IMR-90 (cell line): ENCODE measurements at regions not wholly inside any gene's neighbourhood (a gene's known extent, or its start where the extent isn't known, plus 50 kb on each side); places are given as distances from the start of the nearest gene placed in this dataset.

Experiments
- ATAC-seq: fragments of 200-7000 bp; cut with Tn5 transposase; 2 replicates; pipeline ENCODE4 v1.9.1; 2020; ENCODE audit warnings: low read depth, mild to moderate bottlenecking, moderate library complexity
- BruUV-seq: library from RNA; stranded (reverse); fragments of 400-500 nt; replicated peaks from 2 replicates; lab custom pipeline; 2021; lab: Mats Ljungman, UMichigan
- CTCF ChIA-PET: fragments of 300-600 bp; formaldehyde crosslinking; extraction: SDS; loops from one replicate; lab custom pipeline; 2021; ENCODE audit warnings: antibody characterized with exemption; lab: Yijun Ruan, JAX
- POLR2A ChIA-PET: fragments of 300-600 bp; sonication (Branson Sonifier 250); formaldehyde crosslinking; loops from one replicate; lab custom pipeline; 2022; ENCODE audit warnings: antibody characterized with exemption; ENCODE audit not compliant: unreplicated experiment; lab: Charles Lee
- DNase-seq: peaks from one replicate; pipeline ENCODE4 v3.0.0; 2013
- H2AFZ ChIP-seq: replicated peaks from 2 replicates; pipeline ENCODE3; 2013; ENCODE audit warnings: low read length, mild to moderate bottlenecking; ENCODE audit not compliant: poor library complexity
- H2AK5ac ChIP-seq: 2 replicates; pipeline ENCODE4 v1.6.1; 2013; ENCODE audit warnings: low read depth, low read length, inconsistent platforms
- H2AK9ac ChIP-seq: replicated peaks from 2 replicates; pipeline ENCODE3; 2013; ENCODE audit warnings: mild to moderate bottlenecking, low read depth, low read length, moderate library complexity; ENCODE audit not compliant: poor library complexity
- H2BK120ac ChIP-seq: 2 replicates; pipeline ENCODE4 v1.6.1; 2013; ENCODE audit warnings: low read depth, low read length, inconsistent platforms
- H2BK15ac ChIP-seq: 3 replicates; pipeline ENCODE4 v1.6.1; 2013; ENCODE audit warnings: low read depth, low read length, inconsistent platforms
- H2BK20ac ChIP-seq: 2 replicates; pipeline ENCODE4 v1.6.1; 2013; ENCODE audit warnings: low read depth, mild to moderate bottlenecking, inconsistent platforms, low read length, moderate library complexity
- H2BK5ac ChIP-seq: 2 replicates; pipeline ENCODE4 v1.6.1; 2013; ENCODE audit warnings: mild to moderate bottlenecking, low read depth, low read length, inconsistent platforms; ENCODE audit not compliant: poor library complexity, severe bottlenecking
- H3K14ac ChIP-seq: replicated peaks from 2 replicates; pipeline ENCODE4 v1.6.1; 2013; ENCODE audit warnings: low read depth, low read length, inconsistent platforms
- H3K18ac ChIP-seq: 2 replicates; pipeline ENCODE4 v1.6.1; 2013; ENCODE audit warnings: low read depth, low read length, control low read depth
- H3K23ac ChIP-seq: 2 replicates; pipeline ENCODE4 v1.6.1; 2013; ENCODE audit warnings: low read depth, low read length, inconsistent platforms
- H3K27ac ChIP-seq: 2 replicates; pipeline ENCODE4 v1.5.1; 2013; ENCODE audit warnings: mild to moderate bottlenecking, control low read depth, low read length; ENCODE audit not compliant: insufficient read depth
- H3K27me3 ChIP-seq: 2 replicates; pipeline ENCODE4 v1.6.1; 2013; ENCODE audit warnings: low read length; ENCODE audit not compliant: control insufficient read depth, insufficient read depth
- H3K36me3 ChIP-seq: 2 replicates; pipeline ENCODE4 v1.6.1; 2013; ENCODE audit warnings: low read length, mixed read lengths; ENCODE audit not compliant: control insufficient read depth, insufficient read depth
- H3K4ac ChIP-seq: 2 replicates; pipeline ENCODE4 v1.6.1; 2013; ENCODE audit warnings: low read depth, low read length, inconsistent platforms
- H3K4me1 ChIP-seq: 2 replicates; pipeline ENCODE4 v1.6.1; 2013; ENCODE audit warnings: low read length, mixed read lengths; ENCODE audit not compliant: control insufficient read depth, insufficient read depth
- H3K4me2 ChIP-seq: 2 replicates; pipeline ENCODE4 v1.6.1; 2013; ENCODE audit warnings: low read depth, mild to moderate bottlenecking, control low read depth, low read length, moderate library complexity
- H3K4me3 ChIP-seq: 2 replicates; pipeline ENCODE4 v1.5.1; 2013; ENCODE audit warnings: low read depth, mild to moderate bottlenecking, control low read depth, low read length, moderate library complexity; ENCODE audit not compliant: insufficient read depth
- H3K56ac ChIP-seq: 2 replicates; pipeline ENCODE4 v1.6.1; 2013; ENCODE audit warnings: low read length, inconsistent platforms; ENCODE audit not compliant: insufficient read depth; ENCODE audit errors: extremely low read depth
- H3K79me1 ChIP-seq, 2 experiments: 2 replicates each; pipeline ENCODE4 v1.6.1; 2013; ENCODE audit warnings: low read length in 2 of 2, inconsistent platforms in 1 of 2, low read depth in 1 of 2
- H3K9ac ChIP-seq: 2 replicates; pipeline ENCODE4 v1.6.1; 2013; ENCODE audit warnings: low read depth, low read length, control low read depth
- H3K9me1 ChIP-seq: 2 replicates; pipeline ENCODE4 v1.6.1; 2013; ENCODE audit warnings: low read length, inconsistent platforms; ENCODE audit not compliant: insufficient read depth
- H3K9me3 ChIP-seq: 2 replicates; pipeline ENCODE4 v1.6.1; 2013; ENCODE audit warnings: low read length; ENCODE audit not compliant: control insufficient read depth, insufficient read depth
- H4K20me1 ChIP-seq: 2 replicates; pipeline ENCODE4 v1.6.1; 2013; ENCODE audit warnings: low read length, inconsistent platforms; ENCODE audit not compliant: insufficient read depth
- H4K5ac ChIP-seq: 2 replicates; pipeline ENCODE4 v1.6.1; 2013; ENCODE audit warnings: mild to moderate bottlenecking, low read depth, low read length, control low read depth
- H4K8ac ChIP-seq, 2 experiments: 2 replicates each; pipeline ENCODE4 v1.6.1; 2013; ENCODE audit warnings: low read depth in 2 of 2, low read length in 2 of 2, control low read depth in 1 of 2, inconsistent platforms in 1 of 2
- H4K91ac ChIP-seq: 2 replicates; pipeline ENCODE4 v1.6.1; 2013; ENCODE audit warnings: low read depth, low read length, inconsistent platforms; ENCODE audit not compliant: insufficient read depth
- BHLHE40 ChIP-seq: fragments of 150-350 bp; IDR thresholded peaks from 2 replicates; pipeline ENCODE4 v1.6.1; 2016; ENCODE audit warnings: mild to moderate bottlenecking, low read depth, low read length
- CHD1 ChIP-seq: IDR thresholded peaks from 2 replicates; pipeline ENCODE4 v1.6.1; 2012; ENCODE audit warnings: low read depth, low read length, improper control_type of control experiment
- ELK1 ChIP-seq: fragments of 150-350 bp; IDR thresholded peaks from 2 replicates; pipeline ENCODE4 v1.6.1; 2016; ENCODE audit warnings: low read depth, mild to moderate bottlenecking, low read length, moderate library complexity, borderline replicate concordance
- MAZ ChIP-seq: IDR thresholded peaks from 2 replicates; pipeline ENCODE4 v1.6.1; 2012; ENCODE audit warnings: low read depth, mild to moderate bottlenecking, low read length, improper control_type of control experiment, moderate library complexity, borderline replicate concordance
- MXI1 ChIP-seq: IDR thresholded peaks from 2 replicates; pipeline ENCODE4 v1.6.1; 2012; ENCODE audit warnings: low read depth, mild to moderate bottlenecking, low read length, moderate library complexity, borderline replicate concordance
- POLR2A ChIP-seq: IDR thresholded peaks from 2 replicates; pipeline ENCODE4 v1.6.1; 2012; ENCODE audit warnings: mild to moderate bottlenecking, low read depth, low read length
- WGBS, 2 experiments: methylation state at CpG; one replicate each; pipeline versions ENCODE4 v1.1.5 to v1.1.7; 2013; ENCODE audit warnings: missing lambda C conversion rate in 2 of 2; ENCODE audit not compliant: insufficient read length in 1 of 2; ENCODE audit errors: extremely low coverage in 2 of 2; 5-methylcytosine and 5-hydroxymethylcytosine counted together
- dilution Hi-C: fragments of 300-500 bp; cut with HindIII; formaldehyde crosslinking; loops from one replicate; pipeline ENCODE4 v1.14.3; 2018; ENCODE audit warnings: low sequenced_read_pairs; ENCODE audit not compliant: unreplicated experiment
- in situ Hi-C: fragments of 300-500 bp; cut with MboI; formaldehyde crosslinking; loops from 3 replicates; pipeline ENCODE4 v1.14.3; 2019; ENCODE audit warnings: low sequenced_read_pairs, inconsistent platforms, mixed read lengths
- intact Hi-C: fragments of 100-400 bp; cut with micrococcal nuclease; formaldehyde crosslinking; loops from 2 replicates; pipeline ENCODE4 v1.10.0; 2022
- TF ChIP-seq, protein P1 (sequence below): conservative IDR thresholded peaks from 2 replicates; pipeline ENCODE4 v1.5.1; 2012; ENCODE audit warnings: mild to moderate bottlenecking, low read depth, low read length, improper control_type of control experiment

DNA sequence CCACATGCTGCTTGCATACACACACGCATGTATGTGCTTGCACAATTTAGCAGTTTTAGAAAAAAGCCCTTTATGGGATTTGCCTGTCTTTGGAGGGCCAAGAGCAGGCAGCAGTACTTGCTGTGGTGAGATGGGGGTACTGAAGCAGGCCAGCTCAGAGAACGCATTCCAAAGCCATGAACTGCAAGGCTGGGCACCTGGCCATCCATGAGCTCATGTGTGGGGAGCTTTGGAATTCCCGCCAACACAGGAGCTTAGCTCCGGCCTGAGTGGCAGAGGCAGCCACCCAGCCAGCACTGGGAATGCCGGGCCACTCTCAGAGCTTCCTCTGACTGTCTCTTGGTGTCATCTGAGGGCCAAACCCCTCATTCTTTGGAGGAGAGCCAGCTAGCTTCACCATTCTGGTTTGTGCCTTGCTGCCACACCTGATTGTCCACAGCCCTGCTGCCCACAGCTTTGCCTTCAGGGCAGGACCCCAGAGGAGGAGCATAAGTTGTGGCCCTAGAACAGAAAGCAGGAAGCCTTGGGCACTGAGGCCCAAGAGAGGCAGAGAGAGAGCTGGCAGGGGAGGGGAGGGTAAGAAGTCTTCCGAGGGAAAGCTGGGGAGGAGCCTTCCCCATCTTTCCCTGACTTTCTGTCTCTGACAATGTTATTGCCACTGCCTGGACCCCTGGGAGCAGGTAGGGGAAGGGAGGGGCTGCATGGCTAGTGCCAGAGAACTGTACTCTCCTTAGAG lies 92.1 kb upstream of the POU3F1 start (continued):
- TF ChIP-seq, protein P1, sequence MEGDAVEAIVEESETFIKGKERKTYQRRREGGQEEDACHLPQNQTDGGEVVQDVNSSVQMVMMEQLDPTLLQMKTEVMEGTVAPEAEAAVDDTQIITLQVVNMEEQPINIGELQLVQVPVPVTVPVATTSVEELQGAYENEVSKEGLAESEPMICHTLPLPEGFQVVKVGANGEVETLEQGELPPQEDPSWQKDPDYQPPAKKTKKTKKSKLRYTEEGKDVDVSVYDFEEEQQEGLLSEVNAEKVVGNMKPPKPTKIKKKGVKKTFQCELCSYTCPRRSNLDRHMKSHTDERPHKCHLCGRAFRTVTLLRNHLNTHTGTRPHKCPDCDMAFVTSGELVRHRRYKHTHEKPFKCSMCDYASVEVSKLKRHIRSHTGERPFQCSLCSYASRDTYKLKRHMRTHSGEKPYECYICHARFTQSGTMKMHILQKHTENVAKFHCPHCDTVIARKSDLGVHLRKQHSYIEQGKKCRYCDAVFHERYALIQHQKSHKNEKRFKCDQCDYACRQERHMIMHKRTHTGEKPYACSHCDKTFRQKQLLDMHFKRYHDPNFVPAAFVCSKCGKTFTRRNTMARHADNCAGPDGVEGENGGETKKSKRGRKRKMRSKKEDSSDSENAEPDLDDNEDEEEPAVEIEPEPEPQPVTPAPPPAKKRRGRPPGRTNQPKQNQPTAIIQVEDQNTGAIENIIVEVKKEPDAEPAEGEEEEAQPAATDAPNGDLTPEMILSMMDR, result peak; percentile 31
- TF ChIP-seq POLR2A, result no peak
- TF ChIP-seq CHD1, result no peak

DNA sequence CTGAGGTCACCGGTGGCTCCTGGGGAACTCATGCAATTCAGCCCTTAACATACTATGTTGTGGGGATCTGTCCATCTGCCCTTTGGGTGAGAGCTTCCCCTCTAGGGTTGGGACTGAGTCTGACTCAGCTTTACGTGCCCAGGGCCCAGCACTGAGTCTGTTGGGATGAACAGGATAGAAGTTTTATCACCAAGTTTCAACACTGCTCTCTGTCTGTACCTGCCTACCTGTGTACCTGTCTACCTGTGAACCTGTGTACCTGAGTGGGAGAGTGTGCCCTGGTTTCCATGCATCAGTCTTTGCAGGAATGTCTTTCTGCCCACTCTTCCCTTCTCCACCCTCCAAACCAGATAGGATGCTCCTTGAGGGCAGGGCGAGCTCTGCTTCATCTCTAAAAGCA lies 90.6 kb upstream of the POU3F1 start:
- Histone ChIP-seq H2BK15ac (no peak overlapping the region), H4K5ac (no peak overlapping the region), H3K18ac (no peak overlapping the region), H3K36me3 (no peaks in the 10 kb centered on the region), H3K4me3 (no peak overlapping the region), H3K4me1 (peaks cover 11% of the 10 kb centered on the region), H4K8ac (no peak overlapping the region), H3K79me1 (no peaks in the 10 kb centered on the region), H3K23ac (no peak overlapping the region), H3K27me3 (peaks cover 48% of the 10 kb centered on the region), H2AK5ac (no peak overlapping the region), H4K20me1 (no peaks in the 10 kb centered on the region), H3K56ac (no peak overlapping the region), H2BK20ac (no peak overlapping the region), H2AK9ac (no peak overlapping the region), H3K9me3 (no peaks in the 10 kb centered on the region), H3K4me2 (no peak overlapping the region), H3K27ac (no peak overlapping the region), H3K9me1 (peaks cover 6% of the 10 kb centered on the region; the same call in 1 of the 2 replicates), H2AFZ (no peak overlapping the region), H2BK120ac (no peak overlapping the region), H3K14ac (no peak overlapping the region), H2BK5ac (no peak overlapping the region), H4K91ac (no peak overlapping the region), H3K4ac (no peak overlapping the region), H3K9ac (no peak overlapping the region)
- dilution Hi-C loops, result no loop called here
- POLR2A ChIA-PET, result no interaction called here
- in situ Hi-C loops, result no loop called here
- no peak for TF ChIP-seq MXI1
- no peak for TF ChIP-seq ELK1
- no peak for TF ChIP-seq BHLHE40
- TF ChIP-seq MAZ, result no peak
- TF ChIP-seq CHD1, result no peak
- no peak for TF ChIP-seq POLR2A
- CTCF ChIA-PET, result no interaction called here
- ATAC-seq (no peak), DNase-seq (no peak)
- BruUV-seq, result no TSS peak
- intact Hi-C loops, result no loop called here
- WGBS, 2 experiments, result no CpG with 5 or more reads among the region's 3 CpGs
